Fibroblast of mammary gland (primary cell): ENCODE measurements at regions not wholly inside any gene's neighbourhood (a gene's known extent, or its start where the extent isn't known, plus 50 kb on each side); places are given as distances from the start of the nearest gene placed in this dataset.

Experiments
- DNase-seq: peaks from one replicate; pipeline ENCODE4 v3.0.0-alpha.2; 2010; ENCODE audit warnings: low read depth
- H3K4me3 ChIP-seq: 2 replicates; pipeline ENCODE4 v1.5.1; 2011; ENCODE audit warnings: low read depth, mild to moderate bottlenecking, low read length, moderate library complexity; ENCODE audit not compliant: control insufficient read depth
- CTCF ChIP-seq: conservative IDR thresholded peaks from 2 replicates; pipeline ENCODE4 v1.5.1; 2011; ENCODE audit warnings: low read depth, low read length, inconsistent platforms; ENCODE audit not compliant: control insufficient read depth, insufficient read depth

DNA sequence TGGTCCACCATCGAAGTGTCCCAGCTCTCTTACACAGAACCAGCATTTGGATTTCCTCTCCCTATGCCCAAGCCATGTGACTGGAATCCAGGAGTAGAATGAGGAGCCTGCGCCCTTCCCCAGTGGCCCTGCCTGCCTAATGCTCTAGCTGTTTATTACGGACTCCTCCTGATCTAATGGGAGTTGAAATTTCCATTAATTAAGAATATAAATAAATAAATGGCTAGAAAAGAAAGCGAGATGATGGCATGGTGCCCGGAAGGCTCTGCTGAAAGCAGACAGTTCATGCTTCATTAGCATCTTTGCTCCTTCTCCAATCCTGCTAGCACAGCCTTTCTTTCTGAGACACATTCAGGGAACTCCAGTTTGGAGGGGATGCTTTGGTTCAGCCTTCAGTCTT lies 216.2 kb downstream of the SEC16B start:
- no peak overlapping the region for H3K4me3 ChIP-seq
- TF ChIP-seq CTCF = no peak
- DNase-seq = no peak

DNA sequence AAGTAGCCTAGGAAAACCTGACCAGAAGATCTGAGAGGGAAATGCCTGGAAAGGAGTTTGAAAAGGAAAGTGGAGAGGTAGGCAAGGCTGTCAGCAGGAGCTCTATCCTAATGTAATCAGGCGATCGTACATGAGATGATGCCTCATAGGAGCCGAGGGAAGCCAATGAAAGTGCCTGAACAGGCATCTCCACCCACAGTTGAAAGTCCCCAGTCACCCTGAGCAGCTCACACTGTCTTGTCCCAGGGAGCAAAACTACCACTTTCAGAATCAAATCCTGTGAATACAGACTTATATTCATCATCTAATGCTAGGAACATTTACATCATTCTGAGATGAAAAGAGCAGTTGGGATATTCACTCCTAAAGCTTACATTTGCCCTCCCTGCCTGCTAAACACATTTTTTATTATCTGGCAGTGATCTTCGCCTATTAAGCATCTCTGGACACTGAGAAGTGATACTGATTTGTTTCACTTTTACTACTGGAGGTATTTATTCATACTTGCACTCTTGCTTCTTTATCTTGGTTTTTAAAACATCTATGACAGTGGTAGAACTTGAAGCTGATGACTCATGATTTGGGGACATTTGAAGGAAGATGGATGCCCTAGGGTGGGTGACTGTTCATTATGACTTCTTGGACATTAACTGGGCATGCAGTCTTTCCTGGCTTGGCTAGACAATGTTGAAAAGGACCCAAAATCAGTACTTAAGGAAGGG lies 221.6 kb downstream of the SEC16B start:
- TF ChIP-seq CTCF = no peak
- no peak for DNase-seq
- no peak overlapping the region for H3K4me3 ChIP-seq

GRCh38 chr1:177746155-177746554 lies 223.7 kb downstream of the SEC16B start:
- H3K4me3 ChIP-seq = no peak overlapping the region
- no peak for TF ChIP-seq CTCF
- no peak for DNase-seq

GRCh38 chr1:177744906-177745305 lies 225.0 kb downstream of the SEC16B start:
- H3K4me3 ChIP-seq = no peak overlapping the region
- no peak for DNase-seq
- no peak for TF ChIP-seq CTCF

DNA sequence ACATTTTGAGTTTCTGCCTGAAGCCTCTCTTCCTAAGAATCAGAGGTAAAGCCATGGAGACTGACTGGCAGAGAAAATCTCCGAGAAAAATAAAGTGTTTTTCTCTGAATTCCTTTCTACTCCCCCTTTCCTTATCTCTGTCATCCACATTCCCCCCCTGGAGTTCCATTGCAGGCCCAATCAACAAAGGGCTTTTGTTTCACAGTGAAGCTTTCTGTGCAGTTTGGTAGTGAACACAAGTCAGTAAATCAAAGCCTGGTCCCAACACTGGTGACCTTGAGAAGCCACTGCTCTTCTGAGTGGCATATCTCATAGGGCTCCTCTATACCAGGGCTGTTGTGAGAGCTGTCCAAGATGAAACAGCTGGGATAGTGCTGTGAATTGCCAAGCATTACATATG lies 228.4 kb downstream of the SEC16B start:
- no peak for TF ChIP-seq CTCF
- DNase-seq = no peak
- no peak overlapping the region for H3K4me3 ChIP-seq

DNA sequence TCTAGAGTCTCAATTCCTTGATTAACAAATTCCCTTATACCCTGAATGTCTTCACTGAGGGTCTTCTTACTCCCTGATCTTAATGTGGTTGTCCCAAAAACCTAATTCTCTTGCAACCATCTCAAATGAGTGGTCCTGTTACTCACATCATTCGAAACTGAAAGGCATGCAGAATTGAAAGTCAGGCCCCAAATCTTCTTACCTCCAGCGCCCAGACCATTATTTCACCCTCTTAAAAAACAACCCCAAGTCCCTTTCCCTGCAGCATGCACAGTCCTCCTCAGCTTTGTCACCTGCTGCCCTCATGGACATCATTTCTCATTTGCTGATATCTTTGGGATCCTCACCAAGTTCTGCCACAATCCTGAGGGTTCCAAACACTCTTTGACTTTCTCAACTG lies 230.1 kb downstream of the SEC16B start:
- no peak for TF ChIP-seq CTCF
- no peak for DNase-seq

DNA sequence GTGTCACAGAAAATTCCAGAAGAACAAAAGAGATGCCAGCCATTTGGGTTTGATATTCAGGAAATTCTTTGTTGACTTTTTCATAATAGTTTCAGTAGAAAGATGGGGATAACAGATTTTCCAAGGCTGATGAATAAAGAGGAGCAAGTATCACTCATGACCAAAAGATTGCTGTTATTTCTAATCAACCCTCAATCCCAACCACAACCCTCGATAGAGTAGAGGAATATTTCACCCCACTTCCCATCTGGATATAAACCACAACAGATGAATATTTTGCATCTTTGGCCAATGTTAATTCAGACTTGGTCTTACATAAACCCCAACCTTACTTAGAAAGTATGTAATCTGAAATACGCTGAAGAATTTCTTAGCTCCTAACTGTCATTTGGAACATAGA lies 232.4 kb downstream of the SEC16B start:
- no peak for TF ChIP-seq CTCF
- H3K4me3 ChIP-seq = no peak overlapping the region
- no peak for DNase-seq

More for the DNA sequence above, 230.1 kb downstream of the SEC16B start:
- H3K4me3 ChIP-seq = no peak overlapping the region
